Loucy (cell line): ENCODE measurements at regions not wholly inside any gene's neighbourhood (a gene's known extent, or its start where the extent isn't known, plus 50 kb on each side); places are given as distances from the start of the nearest gene placed in this dataset.

Source experiments
- CTCF ChIP-seq: fragments of 200-600 bp; sonication (generic); conservative IDR thresholded peaks from 2 replicates; pipeline ENCODE4 v1.5.1; 2014; ENCODE audit warnings: mild to moderate bottlenecking, antibody characterized with exemption, low read length
- EZH2phosphoT487 ChIP-seq: fragments of 200-600 bp; IDR thresholded peaks from 2 replicates; pipeline ENCODE4 v1.6.1; 2018; ENCODE audit warnings: antibody characterized with exemption, mild to moderate bottlenecking, moderate library complexity, borderline replicate concordance

GRCh38 chr18:40058811-40059570, 1896.0 kb upstream of the PIK3C3 start:
- no peak for TF ChIP-seq EZH2phosphoT487
- no peak for TF ChIP-seq CTCF
